ENCODE measurements at regions not wholly inside any gene's neighbourhood (a gene's known extent, or its start where the extent isn't known, plus 50 kb on each side); places are given as distances from the start of the nearest gene placed in this dataset.

- Histone ChIP-seq H3K36me3 (no peaks in the 10 kb centered on the region), H3K4me3 (no peak overlapping the region), H3K27ac (no peak overlapping the region), H3K27me3 (no peaks in the 10 kb centered on the region), H3K9me3 (peaks cover 0 to 5% (median 0%) of the 10 kb centered on the region in 4 donors), H3K4me1 (no peaks in the 10 kb centered on the region)
- TF ChIP-seq CTCF (IDR thresholded peaks at IDR 0.05), result no peak
- no peak for TF ChIP-seq POLR2A (IDR thresholded peaks at IDR 0.05)
- DNase-seq (no peak), ATAC-seq (no peak)
- 82% methylated on average over 1 of the region's 1 CpG for WGBS (ENCODE audit: insufficient coverage, low coverage, low lambda C conversion rate, missing lambda C conversion rate)
- intact Hi-C loops (cut with DNase I), result no loop called here
Measured at GRCh38 chr5:163653526-163653925, 148.1 kb downstream of the MAT2B start.

- DNase-seq (no peak), ATAC-seq (no peak)
- no peaks in the 10 kb centered on the region for H3K27me3 ChIP-seq
- intact Hi-C loops (cut with DNase I), result no loop called here
- no peaks in the 10 kb centered on the region for H3K36me3 ChIP-seq
- WGBS (ENCODE audit: insufficient coverage, low coverage, low lambda C conversion rate, missing lambda C conversion rate), result 67% methylated on average over 6 of the region's 7 CpGs
- peaks cover 0 to under 1% (median 0%) of the 10 kb centered on the region in 4 donors for H3K9me3 ChIP-seq
- H3K27ac ChIP-seq, result no peak overlapping the region
- TF ChIP-seq POLR2A (IDR thresholded peaks at IDR 0.05) (no peak), CTCF (IDR thresholded peaks at IDR 0.05) (no peak)
- H3K4me1 ChIP-seq, result no peaks in the 10 kb centered on the region
- H3K4me3 ChIP-seq, result no peak overlapping the region
Measured at GRCh38 chr5:163658702-163659567, 153.5 kb downstream of the MAT2B start.

- no peaks in the 10 kb centered on the region for H3K27me3 ChIP-seq
- no peaks in the 10 kb centered on the region for H3K36me3 ChIP-seq
- ATAC-seq (no peak), DNase-seq (no peak)
- TF ChIP-seq CTCF (IDR thresholded peaks at IDR 0.05) (no peak), POLR2A (IDR thresholded peaks at IDR 0.05) (no peak)
- H3K27ac ChIP-seq, result no peak overlapping the region
- intact Hi-C loops (cut with DNase I), result no loop called here
- H3K9me3 ChIP-seq, result no peaks in the 10 kb centered on the region
- WGBS (ENCODE audit: insufficient coverage, low coverage, low lambda C conversion rate, missing lambda C conversion rate), result 41% methylated on average over 3 of the region's 3 CpGs
- no peak overlapping the region for H3K4me3 ChIP-seq
- no peaks in the 10 kb centered on the region for H3K4me1 ChIP-seq
Measured at GRCh38 chr5:163659568-163659902, 154.1 kb downstream of the MAT2B start.

GRCh38 chr5:163660486-163660885, 155.1 kb downstream of the MAT2B start:
- Histone ChIP-seq H3K27me3 (no peaks in the 10 kb centered on the region), H3K27ac (no peak overlapping the region), H3K4me3 (no peak overlapping the region), H3K36me3 (no peaks in the 10 kb centered on the region), H3K9me3 (no peaks in the 10 kb centered on the region), H3K4me1 (no peaks in the 10 kb centered on the region)
- DNase-seq, result no peak
- intact Hi-C loops (cut with DNase I), result no loop called here
- 86% methylated on average over 1 of the region's 1 CpG for WGBS (ENCODE audit: insufficient coverage, low coverage, low lambda C conversion rate, missing lambda C conversion rate)
- ATAC-seq, result no peak
- no peak for TF ChIP-seq POLR2A (IDR thresholded peaks at IDR 0.05)
- TF ChIP-seq CTCF (IDR thresholded peaks at IDR 0.05), result no peak
